Stomach (tissue), 8 donors: ENCODE measurements at regions not wholly inside any gene's neighbourhood (a gene's known extent, or its start where the extent isn't known, plus 50 kb on each side); places are given as distances from the start of the nearest gene placed in this dataset.

Source experiments
- DNase-seq, 2 donors: peaks; one replicate each; pipeline versions ENCODE4 v3.0.0 to v3.0.0-alpha.2; 2013 to 2019
- H3K27ac ChIP-seq, 5 donors: fragments of 200-600 bp in 4 of 5; sonication (generic) in 4 of 5; one replicate each; pipeline ENCODE4 v1.5.1; 2013 to 2019; ENCODE audit warnings: mild to moderate bottlenecking in 1 of 5, moderate library complexity in 1 of 5
- H3K27me3 ChIP-seq, 3 donors: fragments of 200-600 bp; sonication (generic); one replicate each; pipeline ENCODE4 v1.5.1; 2017 to 2019; ENCODE audit warnings: mixed run types in 1 of 3
- H3K36me3 ChIP-seq, 4 donors: fragments of 200-600 bp; sonication (generic); 1 replicate in 3 of 4; 2 replicates in 1 of 4; pipeline ENCODE4 v1.5.1; 2016 to 2019
- H3K4me1 ChIP-seq, 4 donors: fragments of 200-600 bp; sonication (generic); one replicate each; pipeline ENCODE4 v1.5.1; 2016 to 2019
- H3K4me3 ChIP-seq, 4 donors: fragments of 200-600 bp; sonication (generic) in 3 of 4; one replicate each; pipeline ENCODE4 v1.5.1; 2016 to 2019; ENCODE audit warnings: mild to moderate bottlenecking in 1 of 4
- H3K9me3 ChIP-seq, 4 donors: fragments of 200-600 bp; sonication (generic); one replicate each; pipeline ENCODE4 v1.5.1; 2016 to 2019
- EP300 ChIP-seq: sonication (generic); formaldehyde crosslinking; IDR thresholded peaks from one replicate; pipeline ENCODE4 v1.6.1; 2017; ENCODE audit warnings: antibody characterized with exemption
- POLR2A ChIP-seq, 4 donors: fragments of 450-650 bp; IDR thresholded peaks; one replicate each; pipeline ENCODE4 v1.6.1; 2016; ENCODE audit warnings: antibody characterized with exemption in 4 of 4, control low read depth in 2 of 4, mild to moderate bottlenecking in 1 of 4, moderate library complexity in 1 of 4
- POLR2AphosphoS5 ChIP-seq, 3 donors: sonication (generic); formaldehyde crosslinking; IDR thresholded peaks; one replicate each; pipeline ENCODE4 v1.6.1; 2016; ENCODE audit warnings: antibody characterized with exemption in 3 of 3
- WGBS, 5 donors: extraction: QIAGEN DNeasy Blood & Tissue Kit in 3 of 5; methylation state at CpG; one replicate each; pipeline versions ENCODE4 v1.1.5 to v1.1.7; 2013 to 2018; 5-methylcytosine and 5-hydroxymethylcytosine counted together
- intact Hi-C: fragments of 100-400 bp; cut with DNase I; formaldehyde crosslinking; loops from one replicate; pipeline ENCODE4 v1.15.1; 2023; ENCODE audit warnings: low total_unique reads
- TF ChIP-seq, protein P1 (sequence below), 7 experiments: fragments of 450-650 bp in 4 of 7; fragments of 200-600 bp in 3 of 7; sonication (generic) in 3 of 7; IDR thresholded peaks; one replicate each; pipeline ENCODE4 v1.5.1; 2016 to 2019; ENCODE audit warnings: antibody characterized with exemption in 7 of 7, control low read depth in 2 of 7, mild to moderate bottlenecking in 1 of 7
- donor health status: healthy with polysubstance abuse.
- donor health status: Bipolar disorder and iron deficiency.
- donor health status: healthy.

- WGBS, 5 donors, result 31 to 53% (median 47%) methylated on average over 1 of the region's 1 CpG
- no peaks in the 10 kb centered on the region for H3K27me3 ChIP-seq
- no peaks in the 10 kb centered on the region for H3K36me3 ChIP-seq
- no peak overlapping the region for H3K27ac ChIP-seq
- no peak for DNase-seq
- H3K4me1 ChIP-seq, result no peaks in the 10 kb centered on the region
- no peaks in the 10 kb centered on the region for H3K9me3 ChIP-seq
- H3K4me3 ChIP-seq, result no peak overlapping the region
- TF ChIP-seq POLR2A (IDR thresholded peaks at IDR 0.05) (no peak), POLR2AphosphoS5 (IDR thresholded peaks at IDR 0.05) (no peak), EP300 (no peak)
- TF ChIP-seq, protein P1, sequence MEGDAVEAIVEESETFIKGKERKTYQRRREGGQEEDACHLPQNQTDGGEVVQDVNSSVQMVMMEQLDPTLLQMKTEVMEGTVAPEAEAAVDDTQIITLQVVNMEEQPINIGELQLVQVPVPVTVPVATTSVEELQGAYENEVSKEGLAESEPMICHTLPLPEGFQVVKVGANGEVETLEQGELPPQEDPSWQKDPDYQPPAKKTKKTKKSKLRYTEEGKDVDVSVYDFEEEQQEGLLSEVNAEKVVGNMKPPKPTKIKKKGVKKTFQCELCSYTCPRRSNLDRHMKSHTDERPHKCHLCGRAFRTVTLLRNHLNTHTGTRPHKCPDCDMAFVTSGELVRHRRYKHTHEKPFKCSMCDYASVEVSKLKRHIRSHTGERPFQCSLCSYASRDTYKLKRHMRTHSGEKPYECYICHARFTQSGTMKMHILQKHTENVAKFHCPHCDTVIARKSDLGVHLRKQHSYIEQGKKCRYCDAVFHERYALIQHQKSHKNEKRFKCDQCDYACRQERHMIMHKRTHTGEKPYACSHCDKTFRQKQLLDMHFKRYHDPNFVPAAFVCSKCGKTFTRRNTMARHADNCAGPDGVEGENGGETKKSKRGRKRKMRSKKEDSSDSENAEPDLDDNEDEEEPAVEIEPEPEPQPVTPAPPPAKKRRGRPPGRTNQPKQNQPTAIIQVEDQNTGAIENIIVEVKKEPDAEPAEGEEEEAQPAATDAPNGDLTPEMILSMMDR (IDR thresholded peaks at IDR 0.05), result no peak
- intact Hi-C loops, result no loop called here
Observed at GRCh38 chr18:29251681-29252080, 1074.8 kb upstream of the CDH2 start.

DNA sequence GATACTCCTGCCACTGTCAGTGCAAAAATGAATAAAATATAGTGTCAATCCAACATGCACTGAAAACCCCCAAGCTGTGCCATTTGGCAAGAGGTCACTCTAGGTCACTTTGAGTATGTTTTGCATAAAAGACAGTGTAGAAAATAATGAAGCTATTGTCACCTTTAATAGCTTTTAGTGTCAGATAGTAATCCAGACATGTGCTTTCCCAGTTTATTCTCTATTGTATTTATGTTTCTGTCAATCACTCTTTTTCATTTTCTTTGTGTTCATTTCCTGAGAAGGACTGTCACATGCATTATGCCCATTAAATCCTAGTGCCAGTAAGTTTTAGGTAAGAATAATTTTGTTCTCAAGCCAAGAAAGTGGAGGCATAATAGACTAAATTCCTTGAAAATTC lies 1073.9 kb upstream of the CDH2 start:
- Histone ChIP-seq H3K9me3 (no peaks in the 10 kb centered on the region), H3K4me1 (no peaks in the 10 kb centered on the region), H3K4me3 (no peak overlapping the region), H3K27me3 (no peaks in the 10 kb centered on the region), H3K36me3 (no peaks in the 10 kb centered on the region), H3K27ac (no peak overlapping the region)
- intact Hi-C loops, result no loop called here
- TF ChIP-seq, protein P1 (IDR thresholded peaks at IDR 0.05), result no peak
- TF ChIP-seq POLR2AphosphoS5 (IDR thresholded peaks at IDR 0.05), result no peak
- no peak for TF ChIP-seq EP300
- no peak for TF ChIP-seq POLR2A (IDR thresholded peaks at IDR 0.05)
- DNase-seq, result no peak

DNA sequence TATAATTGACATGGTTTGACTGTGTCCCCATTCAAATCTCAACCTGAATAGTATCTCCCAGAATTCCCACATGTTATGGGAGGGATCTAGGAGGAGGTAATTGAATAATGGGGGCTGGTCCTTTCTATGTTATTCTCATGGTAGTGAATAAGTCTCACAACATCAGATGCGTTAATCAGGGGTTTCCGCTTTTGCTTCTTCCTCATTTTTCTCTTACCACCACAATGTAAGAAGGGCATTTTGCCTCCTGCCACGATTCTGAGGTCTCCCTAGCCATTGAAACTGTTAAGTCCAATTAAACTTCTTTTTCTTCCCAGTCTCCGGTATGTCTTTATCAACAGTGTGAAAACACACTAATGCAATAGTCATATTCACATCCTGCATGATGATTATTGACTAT lies 1073.3 kb upstream of the CDH2 start:
- TF ChIP-seq POLR2A (IDR thresholded peaks at IDR 0.05) (no peak), EP300 (no peak), POLR2AphosphoS5 (IDR thresholded peaks at IDR 0.05) (no peak)
- TF ChIP-seq, protein P1 (IDR thresholded peaks at IDR 0.05), result no peak
- no peak overlapping the region for H3K4me3 ChIP-seq
- no peaks in the 10 kb centered on the region for H3K9me3 ChIP-seq
- no peaks in the 10 kb centered on the region for H3K36me3 ChIP-seq
- no peaks in the 10 kb centered on the region for H3K4me1 ChIP-seq
- intact Hi-C loops, result no loop called here
- WGBS, 5 donors, result 67 to 78% (median 75%) methylated on average over 4 of the region's 4 CpGs
- H3K27me3 ChIP-seq, result no peaks in the 10 kb centered on the region
- H3K27ac ChIP-seq, result no peak overlapping the region
- no peak for DNase-seq

DNA sequence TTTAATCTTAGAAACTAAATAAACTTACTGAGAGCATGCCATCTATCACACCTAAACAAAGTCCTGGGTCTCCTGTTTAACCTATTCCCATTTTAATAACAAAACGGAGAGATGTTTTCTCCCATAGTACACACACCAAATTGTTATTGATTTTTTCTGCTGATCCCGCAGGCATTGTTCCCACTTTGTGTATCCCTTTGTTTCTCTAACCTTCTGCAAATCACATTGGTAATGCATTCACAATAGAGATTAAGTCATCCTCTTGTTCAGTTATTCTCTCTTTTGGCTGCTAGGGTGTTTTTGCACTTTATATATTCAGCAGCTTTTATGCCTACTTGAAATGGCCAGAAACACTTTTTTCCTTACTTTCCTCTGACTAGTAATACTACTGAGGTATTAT lies 1071.9 kb upstream of the CDH2 start:
- Histone ChIP-seq H3K36me3 (no peaks in the 10 kb centered on the region), H3K4me1 (no peaks in the 10 kb centered on the region), H3K9me3 (no peaks in the 10 kb centered on the region), H3K4me3 (no peak overlapping the region), H3K27me3 (no peaks in the 10 kb centered on the region), H3K27ac (no peak overlapping the region)
- no peak for DNase-seq
- intact Hi-C loops, result no loop called here
- TF ChIP-seq, protein P1 (IDR thresholded peaks at IDR 0.05), result no peak
- TF ChIP-seq POLR2AphosphoS5 (IDR thresholded peaks at IDR 0.05) (no peak), POLR2A (IDR thresholded peaks at IDR 0.05) (no peak), EP300 (no peak)
- 24 to 34% (median 32%) methylated on average over 2 of the region's 2 CpGs for WGBS, 5 donors
